ENCODE measurements at regions not wholly inside any gene's neighbourhood (a gene's known extent, or its start where the extent isn't known, plus 50 kb on each side); places are given as distances from the start of the nearest gene placed in this dataset.
"Not testable (repeated sequence)": the region's sequence is repeated elsewhere in the genome, so short reads cannot be mapped to it uniquely, and the experiment has no call there.

DNA sequence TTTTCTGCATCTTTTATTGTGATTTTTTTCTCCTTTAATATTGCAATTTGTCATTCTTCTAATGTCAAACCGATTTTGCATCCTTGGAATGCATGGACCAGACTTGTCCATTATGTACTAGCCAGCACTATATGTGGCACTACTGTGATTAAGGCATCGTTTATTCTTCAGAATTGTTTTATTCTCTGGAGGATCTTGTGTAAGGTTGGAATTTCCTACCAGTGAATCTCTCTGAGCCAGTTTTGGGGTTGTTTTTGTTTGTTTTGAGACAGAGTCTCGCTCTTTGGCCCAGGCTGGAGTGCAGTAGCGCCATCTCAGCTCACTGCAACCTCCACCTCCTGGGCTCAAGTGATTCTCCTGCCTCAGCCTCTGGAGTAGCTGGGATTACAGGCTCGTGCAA, 58.5 kb downstream of the IGLL5 start:
- DNase-seq = no peak

DNA sequence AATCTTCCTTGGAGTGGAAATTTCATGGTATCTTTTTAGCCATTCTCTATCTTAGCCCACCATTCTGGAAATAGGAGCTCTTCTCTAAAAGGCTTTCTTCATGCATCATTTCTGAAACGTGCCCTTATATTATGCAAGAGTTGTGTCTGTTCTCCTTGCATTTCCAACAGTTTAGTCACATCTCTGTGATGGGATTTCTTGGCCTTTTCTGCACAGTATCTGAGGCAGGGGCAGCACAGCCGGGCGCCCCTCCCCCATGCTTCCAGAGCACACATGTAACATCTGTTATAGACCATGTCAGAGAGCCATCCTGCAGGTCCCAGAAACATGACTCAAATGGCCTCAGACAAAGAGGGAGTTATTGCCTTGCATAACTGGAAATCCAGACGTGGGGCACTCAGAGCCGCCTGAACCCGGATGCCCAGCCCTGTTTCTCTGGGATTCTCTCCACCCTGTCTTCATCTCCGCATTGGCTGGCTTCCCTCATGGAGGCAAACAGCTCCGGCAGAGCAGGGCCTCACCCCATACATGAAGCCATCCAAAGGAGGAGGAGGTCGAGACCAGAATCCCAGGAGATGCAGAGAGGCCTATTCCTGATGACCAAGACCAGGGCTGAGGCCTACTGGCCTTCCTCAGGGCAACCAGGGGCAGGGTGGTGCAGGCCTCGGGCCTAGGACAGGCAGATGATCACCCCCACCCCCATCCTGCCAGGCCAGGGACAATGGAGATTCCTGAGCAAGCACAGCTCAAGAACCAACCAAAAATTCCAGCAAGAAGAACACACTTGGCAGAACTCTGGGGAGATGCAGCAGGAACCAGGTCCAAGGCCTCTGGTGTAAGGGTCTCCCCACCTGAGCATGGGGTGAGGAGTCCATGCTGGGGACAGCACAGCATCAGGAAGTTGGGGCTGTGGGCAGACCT, 61.3 kb downstream of the IGLL5 start:
- no peak for DNase-seq

DNA sequence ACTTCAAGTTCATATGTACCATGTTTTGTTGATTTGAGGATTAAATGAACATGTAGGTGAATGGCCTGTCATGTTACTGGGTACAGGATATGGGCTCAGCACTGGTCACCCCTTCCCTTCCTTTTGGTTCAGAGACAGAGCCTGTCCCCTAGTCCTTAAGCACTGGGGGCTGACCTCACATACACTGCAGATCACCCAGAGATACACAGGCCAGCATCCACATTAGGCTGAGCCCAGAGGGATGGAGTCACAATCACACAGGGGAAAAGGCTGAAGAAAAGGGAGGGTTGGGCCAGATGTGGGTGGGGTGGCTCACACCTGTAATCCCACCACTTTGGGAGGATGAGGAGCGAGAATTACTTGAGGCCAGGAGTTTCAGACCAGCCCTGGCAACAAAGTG, 62.3 kb downstream of the IGLL5 start:
- no peak for DNase-seq

DNA sequence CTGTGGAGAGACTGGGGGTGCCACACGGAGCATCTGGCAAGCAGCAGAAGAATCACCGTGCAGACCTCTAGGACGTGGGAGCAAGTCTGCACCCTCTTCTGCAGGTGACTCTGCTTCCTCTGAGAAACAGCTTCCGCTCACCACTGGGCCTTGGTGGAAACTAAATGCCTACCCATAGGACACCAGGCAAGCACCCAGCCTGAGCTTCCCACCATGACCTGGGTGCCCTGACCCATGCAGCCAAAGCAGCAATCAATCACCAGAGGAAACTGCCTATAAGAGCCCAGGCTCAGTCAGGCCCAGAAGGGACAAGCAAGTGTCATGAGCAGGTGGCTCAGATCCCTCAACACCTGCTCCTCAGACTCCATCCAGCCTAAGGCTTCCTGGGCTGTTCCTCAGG, 63.4 kb downstream of the IGLL5 start:
- no peak for DNase-seq

DNA sequence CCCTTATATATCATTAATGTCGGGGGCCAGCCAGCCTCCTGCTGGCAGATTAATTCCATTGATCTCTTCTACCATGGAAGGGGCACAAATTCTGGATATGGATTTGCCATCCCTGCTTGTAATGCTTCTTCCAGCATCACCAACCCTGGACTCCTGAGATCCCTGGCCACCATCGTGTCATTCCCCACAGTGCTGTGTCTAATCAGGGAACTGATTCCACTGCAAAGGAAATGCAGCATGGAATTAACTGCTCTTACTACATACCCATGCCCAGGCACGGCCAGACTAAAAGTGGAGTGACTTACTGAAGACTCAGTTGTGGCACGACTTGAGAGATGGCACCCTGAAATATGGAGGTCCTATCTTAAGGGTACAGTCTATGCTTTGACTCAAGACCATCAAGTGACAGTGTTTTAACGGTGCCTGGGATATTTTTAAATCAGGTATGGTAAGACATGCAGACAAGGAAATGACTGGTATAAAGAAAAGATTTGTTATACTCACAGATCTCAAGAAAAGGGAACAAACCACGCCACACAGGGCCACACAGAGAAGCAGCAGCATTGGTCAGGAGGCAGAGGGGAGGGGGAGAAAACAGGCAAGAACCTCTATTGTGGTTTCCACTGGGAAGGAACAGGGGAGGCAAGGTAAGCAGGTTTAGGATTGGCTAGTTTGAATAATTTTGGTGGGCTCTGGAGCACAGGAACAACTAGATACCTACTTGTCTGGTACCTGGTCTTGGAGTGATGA, 65.1 kb downstream of the IGLL5 start:
- DNase-seq = no peak

DNA sequence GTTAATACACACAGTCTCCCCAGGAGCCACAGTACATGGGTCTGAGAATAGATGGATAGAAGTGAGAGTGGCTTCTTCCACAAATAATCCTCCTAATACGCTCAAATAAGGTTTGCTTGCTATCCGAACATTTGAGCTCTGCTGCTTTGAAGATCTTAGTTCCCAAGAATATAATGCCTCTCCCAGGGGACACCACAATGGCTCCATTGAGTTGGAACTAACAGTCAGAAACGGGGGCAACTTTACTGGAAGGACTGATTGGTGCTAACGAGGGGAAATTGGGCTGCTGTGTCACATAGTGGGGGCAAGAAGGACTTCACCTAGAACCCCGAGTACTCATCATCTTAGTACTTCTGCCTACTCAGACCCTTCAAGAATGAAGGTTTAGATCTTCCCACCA, 66.2 kb downstream of the IGLL5 start:
- DNase-seq = no peak

DNA sequence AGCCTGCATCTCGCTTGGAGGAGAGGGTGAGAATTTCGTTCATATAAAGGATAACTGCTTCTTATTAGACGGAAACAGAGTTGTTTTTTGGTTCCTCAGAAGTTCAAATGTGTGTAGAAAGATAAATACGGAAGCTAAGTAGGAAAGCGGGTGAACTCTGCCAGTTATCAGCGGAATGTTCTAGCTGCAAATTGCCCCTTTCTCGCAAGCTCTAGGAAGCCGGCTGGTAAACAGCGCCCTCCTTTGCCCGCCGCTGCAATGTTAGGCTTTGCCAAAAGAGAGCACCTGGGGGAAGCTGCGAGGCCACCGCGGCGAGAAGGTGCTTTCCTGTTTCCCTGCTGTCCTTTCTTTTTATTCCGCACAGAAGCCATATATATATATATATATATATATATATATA, 67.0 kb downstream of the IGLL5 start:
- peak; percentile 27 for DNase-seq

DNA sequence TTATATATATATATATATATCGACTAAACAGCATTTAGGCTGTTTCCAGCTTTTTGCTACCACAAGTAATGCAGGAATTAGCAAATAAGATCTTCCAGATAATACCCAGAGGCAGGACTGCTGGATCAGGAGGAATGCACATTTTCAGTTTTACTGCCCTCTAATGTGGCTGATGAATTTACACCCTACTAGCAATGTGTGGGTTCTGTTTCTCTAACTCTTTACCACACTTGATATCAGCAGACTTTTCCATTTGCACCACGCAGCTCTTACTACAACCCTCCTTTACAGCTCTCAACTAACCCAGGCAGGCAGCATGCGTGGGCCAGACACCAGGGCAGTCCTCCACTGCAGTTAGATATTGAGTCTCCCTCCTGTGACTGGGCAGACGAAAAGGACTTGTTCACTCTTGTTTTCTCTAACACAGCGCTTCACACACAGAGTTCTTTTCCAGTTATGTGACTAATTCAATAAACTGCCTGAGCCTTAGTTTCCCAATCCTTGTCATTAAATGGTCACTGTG, 67.7 kb downstream of the IGLL5 start:
- DNase-seq = no peak

DNA sequence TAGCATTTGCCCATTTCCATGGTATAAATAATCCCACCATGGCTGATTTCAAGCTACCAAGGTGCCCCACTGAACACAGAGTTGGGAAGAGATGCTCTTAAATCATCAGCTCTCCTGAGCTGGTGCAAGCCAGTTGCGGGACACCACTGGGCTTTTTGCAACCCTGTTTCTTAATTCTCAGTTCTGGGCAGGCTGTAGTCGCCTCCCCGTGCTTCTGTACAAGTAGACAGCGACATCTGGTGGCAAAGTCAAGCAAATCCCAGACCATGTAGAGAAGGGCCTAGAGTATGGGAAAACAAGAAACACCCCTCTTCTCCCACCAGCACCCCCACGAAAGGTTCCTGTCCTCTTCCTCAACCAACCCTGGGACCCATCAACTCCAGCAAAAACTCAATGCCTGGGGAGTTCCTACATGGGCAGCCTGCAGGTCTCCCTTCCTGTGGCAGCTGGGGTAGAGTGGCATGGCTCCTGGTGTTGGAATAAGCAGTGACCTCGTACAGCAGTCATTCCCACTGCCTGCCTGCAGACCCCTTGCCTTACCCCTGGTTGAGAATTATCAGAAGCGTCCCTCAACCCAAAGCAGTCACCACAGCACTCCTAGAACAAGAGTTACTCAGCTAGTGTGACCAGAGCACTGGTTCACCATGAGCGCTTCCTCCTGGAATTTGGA, 68.4 kb downstream of the IGLL5 start:
- peak; percentile 79 for DNase-seq

DNA sequence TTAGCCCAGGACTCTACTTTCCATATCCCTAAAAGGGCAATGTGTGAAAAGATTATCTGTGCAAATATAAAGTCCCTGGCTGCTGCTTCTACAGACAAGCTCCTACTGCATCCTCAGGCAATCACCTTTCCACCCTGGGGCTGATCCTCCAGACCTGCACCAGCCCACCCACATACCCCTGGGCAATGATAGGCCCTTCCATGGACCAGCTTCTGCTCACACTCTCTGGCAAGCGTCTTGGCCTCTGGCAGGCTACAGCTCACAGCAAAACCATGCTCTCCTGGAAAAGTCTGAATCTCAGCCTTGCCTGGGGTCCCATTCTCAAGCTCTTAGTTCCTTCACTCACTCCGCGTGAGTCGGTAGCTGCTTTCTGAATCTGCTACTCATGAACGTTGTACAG, 69.5 kb downstream of the IGLL5 start:
- DNase-seq = no peak

DNA sequence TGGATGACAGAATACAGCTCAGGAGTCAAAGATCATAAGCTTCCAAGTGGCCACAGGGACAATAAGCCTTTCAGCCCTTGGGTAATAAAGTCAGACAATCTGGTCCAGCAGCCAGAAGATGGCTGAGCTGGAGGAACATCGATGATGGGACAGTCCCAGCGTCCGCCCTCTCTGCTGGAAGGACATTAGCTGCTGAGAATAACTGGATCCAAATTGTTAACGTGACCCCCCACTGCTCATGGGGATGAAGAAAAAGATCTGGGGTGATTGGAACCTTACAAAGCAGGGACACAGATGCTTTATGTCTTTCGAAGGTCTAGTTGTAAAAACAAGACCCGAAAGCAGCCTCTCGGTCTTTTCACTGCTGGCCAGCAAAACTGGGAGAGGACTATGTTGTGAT, 71.0 kb downstream of the IGLL5 start:
- DNase-seq = no peak

DNA sequence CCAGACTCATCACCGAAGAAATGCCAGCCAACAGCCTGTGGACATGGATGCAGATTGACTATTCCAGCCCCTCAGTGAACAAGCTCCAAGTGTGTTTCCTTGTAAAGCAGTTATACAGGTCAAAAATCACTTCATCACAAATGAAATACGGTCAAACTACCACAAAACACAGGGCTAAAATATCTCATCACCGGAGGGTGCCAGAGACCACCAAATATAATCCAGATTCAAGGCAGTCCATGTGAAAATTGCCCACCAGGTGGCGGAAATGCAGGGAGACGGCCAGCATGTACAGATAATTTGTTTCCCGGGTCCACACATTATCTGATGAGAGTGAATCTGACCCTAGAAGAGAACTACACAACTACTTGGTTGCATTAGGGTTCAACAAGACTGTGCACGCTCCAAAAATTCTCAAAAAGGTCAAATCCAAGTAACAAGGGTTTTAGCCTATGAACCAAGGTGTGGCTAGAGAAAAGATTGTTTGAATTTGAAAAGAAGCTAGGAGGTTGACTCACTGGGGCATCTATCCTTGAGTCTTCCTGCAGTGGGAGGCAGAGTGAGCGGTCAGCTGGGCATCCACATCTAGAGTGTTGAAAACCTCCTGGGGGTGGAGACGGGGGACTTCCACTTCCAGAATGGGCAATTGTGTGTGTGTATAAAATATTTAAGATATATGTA, 71.7 kb downstream of the IGLL5 start:
- DNase-seq = peak; percentile 78

DNA sequence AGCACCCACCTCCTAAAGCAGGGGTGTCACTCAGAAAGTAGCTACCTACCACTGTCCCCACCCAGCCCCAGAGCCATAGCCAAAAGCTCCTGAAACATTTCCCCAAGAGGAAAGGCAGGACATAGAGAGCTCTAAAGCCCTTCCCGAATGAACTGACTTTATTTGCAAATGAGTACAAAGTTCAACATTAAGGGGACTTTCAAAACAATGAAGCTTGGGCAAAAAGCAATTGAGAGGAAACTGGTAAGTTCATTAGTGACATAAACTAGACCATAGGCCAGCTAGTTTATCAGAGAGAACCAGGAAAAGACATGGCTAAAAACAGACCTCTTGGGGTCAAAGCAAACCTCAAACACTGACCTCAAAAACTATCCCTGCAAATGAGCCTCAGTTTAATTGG, 72.7 kb downstream of the IGLL5 start:
- no peak for DNase-seq

DNA sequence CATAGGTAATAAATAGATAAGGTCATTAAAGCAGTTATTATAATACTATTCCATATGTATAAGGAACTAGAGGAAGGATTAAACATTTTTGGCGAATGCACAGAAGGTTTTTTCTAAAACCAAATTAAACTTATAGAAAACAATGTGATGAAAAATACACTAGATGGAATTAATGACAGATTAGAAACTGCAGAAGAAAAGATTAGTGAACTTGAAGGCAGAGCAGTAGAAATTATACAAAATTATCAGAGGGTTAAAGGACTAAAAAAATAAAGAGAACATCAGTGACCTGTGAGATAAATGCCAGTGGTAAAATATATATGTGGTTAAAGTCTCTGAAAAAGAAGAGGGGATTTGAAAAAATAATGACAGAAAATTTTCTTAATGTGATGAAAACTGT, 74.0 kb downstream of the IGLL5 start:
- no peak for DNase-seq

DNA sequence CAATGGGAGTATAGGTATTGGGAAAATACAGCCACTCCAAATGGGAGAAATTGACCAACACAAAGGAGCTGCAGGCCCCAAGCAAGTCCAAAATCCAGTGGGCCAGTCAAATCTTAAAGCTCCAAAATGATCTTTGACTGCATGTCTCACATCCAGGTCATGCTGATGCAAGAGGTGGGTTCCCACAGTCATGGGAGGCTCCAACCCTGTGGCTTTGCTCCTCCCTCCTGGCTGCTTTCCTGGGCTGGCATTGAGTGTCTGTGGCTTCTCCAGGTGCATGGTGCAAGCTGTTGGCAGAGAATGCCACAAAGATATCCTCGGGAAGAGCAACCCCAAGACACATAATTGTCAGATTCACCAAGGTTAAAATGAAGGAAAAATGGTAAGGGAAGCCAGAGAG, 80.8 kb downstream of the IGLL5 start:
- no peak for DNase-seq

DNA sequence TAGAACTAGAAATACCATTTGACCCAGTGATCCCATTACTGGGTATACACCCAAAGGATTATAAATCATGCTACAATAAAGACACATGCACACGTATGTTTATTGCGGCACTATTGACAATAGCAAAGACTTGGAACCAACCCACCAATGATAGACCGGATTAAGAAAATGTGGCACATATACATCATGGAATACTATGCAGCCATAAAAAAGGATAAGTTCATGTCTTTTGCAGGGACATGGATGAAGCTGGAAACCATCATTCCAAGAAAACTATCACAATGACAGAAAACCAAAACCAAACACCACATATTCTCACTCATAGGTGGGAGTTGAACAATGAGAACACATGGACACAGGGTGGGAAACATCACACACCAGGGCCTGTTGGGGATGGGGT, 85.0 kb downstream of the IGLL5 start:
- not testable (repeated sequence) for DNase-seq

DNA sequence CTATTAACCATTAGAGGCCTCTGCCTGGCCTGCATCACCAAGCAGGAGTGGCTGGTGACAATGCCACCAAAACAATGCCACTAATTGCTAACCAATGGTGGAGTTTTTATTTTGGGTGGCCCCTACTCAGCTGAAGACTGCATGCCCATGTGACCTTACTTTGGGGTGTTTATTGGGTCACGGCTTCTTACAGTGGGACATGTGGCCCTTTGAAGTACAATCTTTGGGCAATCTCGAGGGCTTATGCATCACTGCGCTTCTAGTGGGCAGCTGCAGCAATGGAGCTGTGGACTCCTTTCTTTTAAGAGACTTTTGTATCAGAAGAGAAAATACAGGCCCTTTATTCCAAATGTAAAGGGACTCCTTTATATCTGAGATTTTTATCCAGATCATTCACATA, 85.7 kb downstream of the IGLL5 start:
- DNase-seq = no peak

DNA sequence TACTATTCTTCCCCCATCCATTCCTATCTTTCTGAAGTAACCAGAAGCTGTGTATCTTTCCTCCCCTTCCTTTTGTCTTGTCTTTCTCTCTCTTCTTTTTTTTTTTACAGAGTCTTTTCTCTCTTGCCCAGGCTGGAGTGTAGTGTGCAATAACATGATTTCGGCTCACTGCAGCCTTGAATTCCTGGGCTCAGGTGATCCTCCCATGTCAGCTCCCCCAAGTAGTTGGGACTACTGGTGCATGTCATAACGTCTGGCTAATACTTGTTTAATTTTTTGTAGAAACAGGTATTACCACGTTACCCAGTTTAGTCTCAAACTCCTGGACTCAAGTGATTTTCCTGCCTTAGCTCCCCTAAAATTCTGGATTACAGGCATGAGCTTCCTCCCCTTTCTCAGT, 86.5 kb downstream of the IGLL5 start:
- DNase-seq = no peak

DNA sequence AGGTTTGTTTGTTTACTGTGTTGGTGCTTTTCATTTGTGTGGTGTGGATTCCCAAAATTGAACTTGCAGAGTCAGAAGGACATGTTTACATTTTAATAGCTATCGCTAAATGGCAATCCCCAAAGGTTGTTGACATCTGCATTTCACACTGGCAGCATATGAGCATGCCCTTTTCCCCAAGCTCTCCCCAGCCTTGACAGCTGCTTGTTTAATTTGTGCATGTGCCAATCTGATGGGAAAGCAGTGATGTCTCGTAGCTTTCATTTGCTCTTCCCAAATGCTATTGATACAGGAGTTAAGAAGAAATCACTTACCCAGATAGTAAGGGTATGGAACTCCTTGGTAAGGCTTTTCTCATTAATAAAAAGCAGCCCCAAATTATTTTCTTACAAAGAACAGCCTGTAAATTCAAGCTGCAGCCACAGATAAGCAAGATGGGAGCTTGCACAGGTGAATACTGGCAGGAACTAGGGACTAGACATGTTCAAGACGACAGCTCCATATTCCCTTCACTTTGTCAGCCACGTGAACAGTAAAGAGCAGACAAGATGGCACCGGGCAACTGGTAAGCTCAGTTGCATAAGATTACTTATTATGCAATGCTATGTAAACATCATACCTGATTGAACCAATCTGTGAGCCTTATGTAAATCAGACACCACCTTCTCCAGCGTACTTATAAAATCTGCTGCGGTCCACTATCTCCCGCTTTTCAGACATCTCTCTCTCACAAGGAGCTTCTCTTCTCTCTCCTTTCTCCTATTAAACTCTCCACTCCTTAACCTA, 87.4 kb downstream of the IGLL5 start:
- DNase-seq = no peak

DNA sequence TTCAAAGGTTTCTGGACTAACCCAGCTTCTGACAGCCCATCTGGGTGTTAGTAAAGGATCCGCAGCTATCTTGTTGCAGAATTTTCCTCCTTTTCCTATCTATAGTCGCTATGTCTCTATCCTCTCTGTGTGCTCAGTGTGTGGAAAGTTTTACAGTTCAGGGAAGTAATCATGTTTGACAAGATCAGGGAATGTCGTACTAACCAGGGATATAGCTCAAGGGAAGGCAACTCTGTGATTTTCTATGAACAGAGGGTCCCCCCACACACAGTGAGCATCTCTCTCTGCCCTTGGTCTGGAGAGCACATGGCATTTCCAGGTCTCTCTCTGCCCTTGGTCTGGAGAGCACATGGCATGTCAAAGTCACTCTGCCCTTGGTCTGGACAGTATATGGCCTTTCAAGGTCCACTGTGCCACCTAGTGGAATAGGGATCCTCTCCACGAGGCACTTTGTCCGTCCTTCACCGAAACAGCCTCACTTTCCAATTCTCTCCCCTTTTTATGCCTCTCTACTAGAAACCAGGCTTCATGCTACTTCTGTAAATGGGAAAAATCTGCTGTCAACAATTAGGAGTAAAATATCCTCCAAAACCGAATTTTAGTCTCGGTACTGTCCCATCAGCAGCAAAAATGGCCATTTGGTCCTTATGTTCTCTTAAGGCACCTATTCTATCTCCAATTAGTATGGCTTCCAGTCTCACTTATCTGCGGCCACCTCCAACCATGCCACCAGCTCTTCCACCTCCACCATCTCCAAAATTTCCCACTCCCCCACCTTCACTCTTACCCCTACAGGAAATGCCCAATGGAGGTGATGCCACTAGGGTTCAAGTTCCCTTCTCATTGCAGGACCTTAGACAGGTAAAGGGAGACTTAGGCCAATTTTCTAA, 88.7 kb downstream of the IGLL5 start:
- no peak for DNase-seq

All from CD4-positive, alpha-beta T cell treated with Interleukin-17A for 1 hour (primary cell).